Transverse colon (tissue), 4 donors: ENCODE measurements at regions not wholly inside any gene's neighbourhood (a gene's known extent, or its start where the extent isn't known, plus 50 kb on each side); places are given as distances from the start of the nearest gene placed in this dataset.

ENCODE experiments used
- CTCF ChIP-seq, 5 experiments: fragments of 200-600 bp in 3 of 5; fragments of 450-650 bp in 2 of 5; sonication (generic) in 3 of 5; IDR thresholded peaks; 1 replicate in 2 of 5; 2 replicates in 3 of 5; pipeline ENCODE4 v1.5.1; 2016 to 2017; ENCODE audit warnings: antibody characterized with exemption in 5 of 5, inconsistent platforms in 3 of 5, mild to moderate bottlenecking in 2 of 5, moderate library complexity in 1 of 5
- POLR2AphosphoS5 ChIP-seq, 3 donors: sonication (generic); formaldehyde crosslinking; IDR thresholded peaks; one replicate each; pipeline ENCODE4 v1.6.1; 2016; ENCODE audit warnings: antibody characterized with exemption in 3 of 3

- TF ChIP-seq POLR2AphosphoS5 (IDR thresholded peaks at IDR 0.05): no peak
- TF ChIP-seq CTCF (IDR thresholded peaks at IDR 0.05): no peak
Observed at GRCh38 chr5:42984307-42984706, 55.8 kb downstream of the ANXA2R start.
